ENCODE measurements at regions not wholly inside any gene's neighbourhood (a gene's known extent, or its start where the extent isn't known, plus 50 kb on each side); places are given as distances from the start of the nearest gene placed in this dataset.
"Not testable (repeated sequence)": the region's sequence is repeated elsewhere in the genome, so short reads cannot be mapped to it uniquely, and the experiment has no call there.

- H3K27ac Mint-ChIP-seq = no peak overlapping the region
- CTCF ChIA-PET = no interaction called here
- H3K9me3 Mint-ChIP-seq = no peaks in the 10 kb centered on the region
- no peaks in the 10 kb centered on the region for H3K4me1 Mint-ChIP-seq
- POLR2A ChIA-PET = no interaction called here
- no peak overlapping the region for H3K4me3 Mint-ChIP-seq
- no peaks in the 10 kb centered on the region for H3K27me3 Mint-ChIP-seq
- no peaks in the 10 kb centered on the region for H3K36me3 Mint-ChIP-seq (ENCODE audit: low read depth)
- no peak for DNase-seq
Measured at GRCh38 chr2:209114588-209115240, 309.1 kb upstream of the MAP2 start.

- Mint-ChIP-seq H3K4me3 (no peak overlapping the region), H3K36me3 (ENCODE audit: low read depth) (no peaks in the 10 kb centered on the region), H3K4me1 (no peaks in the 10 kb centered on the region), H3K27me3 (no peaks in the 10 kb centered on the region), H3K9me3 (no peaks in the 10 kb centered on the region), H3K27ac (no peak overlapping the region)
- CTCF ChIA-PET = no interaction called here
- POLR2A ChIA-PET = no interaction called here
- no peak for DNase-seq
Measured at GRCh38 chr2:209121691-209122090, 302.2 kb upstream of the MAP2 start.

- no peaks in the 10 kb centered on the region for H3K4me1 Mint-ChIP-seq
- H3K27me3 Mint-ChIP-seq = no peaks in the 10 kb centered on the region
- ChIA-PET CTCF (no interaction called here), POLR2A (no interaction called here)
- DNase-seq = no peak
- H3K4me3 Mint-ChIP-seq = no peak overlapping the region
- H3K27ac Mint-ChIP-seq = no peak overlapping the region
- H3K9me3 Mint-ChIP-seq = no peaks in the 10 kb centered on the region
- H3K36me3 Mint-ChIP-seq (ENCODE audit: low read depth) = no peaks in the 10 kb centered on the region
Measured at GRCh38 chr2:209125291-209125690, 298.6 kb upstream of the MAP2 start.

- H3K27me3 Mint-ChIP-seq = no peaks in the 10 kb centered on the region
- ChIA-PET POLR2A (no interaction called here), CTCF (no interaction called here)
- no peak for DNase-seq
- H3K4me3 Mint-ChIP-seq = no peak overlapping the region
- no peak overlapping the region for H3K27ac Mint-ChIP-seq
- H3K4me1 Mint-ChIP-seq = no peaks in the 10 kb centered on the region
- no peaks in the 10 kb centered on the region for H3K9me3 Mint-ChIP-seq
- no peaks in the 10 kb centered on the region for H3K36me3 Mint-ChIP-seq (ENCODE audit: low read depth)
Measured at GRCh38 chr2:209138079-209138478, 285.8 kb upstream of the MAP2 start.

- H3K27ac Mint-ChIP-seq = no peak overlapping the region
- no peaks in the 10 kb centered on the region for H3K27me3 Mint-ChIP-seq
- no peak for DNase-seq
- H3K9me3 Mint-ChIP-seq = no peaks in the 10 kb centered on the region
- CTCF ChIA-PET = no interaction called here
- no peaks in the 10 kb centered on the region for H3K36me3 Mint-ChIP-seq (ENCODE audit: low read depth)
- H3K4me1 Mint-ChIP-seq = no peaks in the 10 kb centered on the region
- POLR2A ChIA-PET = no interaction called here
- H3K4me3 Mint-ChIP-seq = no peak overlapping the region
Measured at GRCh38 chr2:209141142-209141541, 282.7 kb upstream of the MAP2 start.

- Mint-ChIP-seq H3K9me3 (no peaks in the 10 kb centered on the region), H3K27ac (no peak overlapping the region), H3K4me3 (no peak overlapping the region), H3K4me1 (no peaks in the 10 kb centered on the region), H3K27me3 (no peaks in the 10 kb centered on the region), H3K36me3 (ENCODE audit: low read depth) (no peaks in the 10 kb centered on the region)
- CTCF ChIA-PET = no interaction called here
- POLR2A ChIA-PET = no interaction called here
- DNase-seq = no peak
Measured at GRCh38 chr2:209141818-209142217, 282.0 kb upstream of the MAP2 start.

GRCh38 chr2:209145220-209145691, 278.6 kb upstream of the MAP2 start:
- not testable (repeated sequence) for DNase-seq, H3K9me3 Mint-ChIP-seq

GRCh38 chr2:209145941-209146681, 277.7 kb upstream of the MAP2 start:
- Mint-ChIP-seq H3K36me3 (ENCODE audit: low read depth) (no peaks in the 10 kb centered on the region), H3K4me3 (no peak overlapping the region), H3K27me3 (no peaks in the 10 kb centered on the region), H3K27ac (no peak overlapping the region), H3K4me1 (no peaks in the 10 kb centered on the region), H3K9me3 (no peaks in the 10 kb centered on the region)
- ChIA-PET POLR2A (no interaction called here), CTCF (no interaction called here)
- DNase-seq = no peak

More at GRCh38 chr2:209145220-209145691, 278.6 kb upstream of the MAP2 start:
- H3K4me3 Mint-ChIP-seq; H3K36me3 Mint-ChIP-seq (ENCODE audit: low read depth); H3K4me1 Mint-ChIP-seq; POLR2A ChIA-PET; H3K27me3 Mint-ChIP-seq; H3K27ac Mint-ChIP-seq: not testable (repeated sequence)
- CTCF ChIA-PET = interaction anchor here (0.6 kb wide), 1 partner anchor 77 kb away, joined by 3 read pairs; no protein-coding TSS in a partner anchor

- Mint-ChIP-seq H3K27me3 (no peaks in the 10 kb centered on the region), H3K36me3 (ENCODE audit: low read depth) (no peaks in the 10 kb centered on the region), H3K27ac (no peak overlapping the region), H3K4me1 (no peaks in the 10 kb centered on the region), H3K4me3 (no peak overlapping the region), H3K9me3 (no peaks in the 10 kb centered on the region)
- no peak for DNase-seq
- CTCF ChIA-PET = no interaction called here
- POLR2A ChIA-PET = no interaction called here
Measured at GRCh38 chr2:209146682-209147320, 277.0 kb upstream of the MAP2 start.

GRCh38 chr2:209147981-209148380, 275.9 kb upstream of the MAP2 start:
- no peak for DNase-seq
- no peak overlapping the region for H3K27ac Mint-ChIP-seq
- no peaks in the 10 kb centered on the region for H3K4me1 Mint-ChIP-seq
- CTCF ChIA-PET = interaction anchor here (0.6 kb wide), 1 partner anchor 751 kb away, joined by 4 read pairs; no protein-coding TSS in a partner anchor
- no peak overlapping the region for H3K4me3 Mint-ChIP-seq
- no peaks in the 10 kb centered on the region for H3K27me3 Mint-ChIP-seq
- H3K9me3 Mint-ChIP-seq = no peaks in the 10 kb centered on the region
- H3K36me3 Mint-ChIP-seq (ENCODE audit: low read depth) = no peaks in the 10 kb centered on the region
- POLR2A ChIA-PET = no interaction called here

- CTCF ChIA-PET = interaction anchor here (1.6 kb wide), 1 partner anchor 18 kb away, joined by 3 read pairs; no protein-coding TSS in a partner anchor
- POLR2A ChIA-PET = no interaction called here
Measured at GRCh38 chr2:209160800-209161588, 262.9 kb upstream of the MAP2 start.

GRCh38 chr2:209162129-209162528, 261.7 kb upstream of the MAP2 start:
- H3K27ac Mint-ChIP-seq = no peak overlapping the region

More at GRCh38 chr2:209160800-209161588, 262.9 kb upstream of the MAP2 start:
- Mint-ChIP-seq H3K27ac (no peak overlapping the region), H3K4me1 (no peaks in the 10 kb centered on the region), H3K36me3 (ENCODE audit: low read depth) (no peaks in the 10 kb centered on the region), H3K9me3 (no peaks in the 10 kb centered on the region), H3K27me3 (no peaks in the 10 kb centered on the region), H3K4me3 (no peak overlapping the region)
- no peak for DNase-seq

GRCh38 chr2:209181984-209182383, 241.9 kb upstream of the MAP2 start:
- no peak for DNase-seq
- H3K27me3 Mint-ChIP-seq = no peaks in the 10 kb centered on the region
- peaks cover 5% of the 10 kb centered on the region for H3K9me3 Mint-ChIP-seq
- no peaks in the 10 kb centered on the region for H3K36me3 Mint-ChIP-seq (ENCODE audit: low read depth)
- H3K27ac Mint-ChIP-seq = no peak overlapping the region
- ChIA-PET POLR2A (no interaction called here), CTCF (no interaction called here)
- no peaks in the 10 kb centered on the region for H3K4me1 Mint-ChIP-seq
- no peak overlapping the region for H3K4me3 Mint-ChIP-seq

More at GRCh38 chr2:209162129-209162528, 261.7 kb upstream of the MAP2 start:
- H3K27me3 Mint-ChIP-seq = no peaks in the 10 kb centered on the region
- H3K4me3 Mint-ChIP-seq = no peak overlapping the region
- H3K9me3 Mint-ChIP-seq = no peaks in the 10 kb centered on the region
- no peaks in the 10 kb centered on the region for H3K36me3 Mint-ChIP-seq (ENCODE audit: low read depth)
- H3K4me1 Mint-ChIP-seq = no peaks in the 10 kb centered on the region
- no peak for DNase-seq
- CTCF ChIA-PET = no interaction called here
- POLR2A ChIA-PET = no interaction called here
